ENCODE measurements at regions not wholly inside any gene's neighbourhood (a gene's known extent, or its start where the extent isn't known, plus 50 kb on each side); places are given as distances from the start of the nearest gene placed in this dataset.

GRCh38 chr3:159583662-159584061 lies 405.0 kb upstream of the IL12A start:
- TF ChIP-seq CTCF (conservative IDR thresholded peaks at IDR 0.05; ENCODE audit: low read length) (no peak), EZH2phosphoT487 (IDR thresholded peaks at IDR 0.05; ENCODE audit: borderline replicate concordance, low read depth, low read length) (no peak)

All from OCI-LY7 (cell line).